Neural cell (in vitro differentiated cells): ENCODE measurements at regions not wholly inside any gene's neighbourhood (a gene's known extent, or its start where the extent isn't known, plus 50 kb on each side); places are given as distances from the start of the nearest gene placed in this dataset.

Experiments used
- H2AFZ ChIP-seq: fragments of 200-600, 300-800 bp; sonication (generic), shearing (Covaris generic); 2 replicates; pipeline ENCODE4 v1.6.0; 2014; ENCODE audit warnings: low read depth, mild to moderate bottlenecking, antibody characterized with exemption, low read length, moderate library complexity
- H3F3A ChIP-seq: fragments of 200-600 bp; shearing (Covaris generic); 2 replicates; pipeline ENCODE4 v1.6.1; 2016; ENCODE audit warnings: mild to moderate bottlenecking, moderate library complexity, mixed read lengths, antibody characterized with exemption, low read length; ENCODE audit not compliant: insufficient read depth, poor library complexity, severe bottlenecking
- H3K27ac ChIP-seq: fragments of 200-600, 300-800 bp; sonication (generic), shearing (Covaris generic); 2 replicates; pipeline ENCODE4 v1.5.1; 2014; ENCODE audit warnings: mild to moderate bottlenecking, low read length, moderate library complexity
- H3K27me3 ChIP-seq: fragments of 300-800, 200-600 bp; sonication (generic), shearing (Covaris generic); 2 replicates; pipeline ENCODE4 v1.6.0; 2014; ENCODE audit warnings: mild to moderate bottlenecking, low read depth, low read length, moderate library complexity; ENCODE audit not compliant: insufficient read depth
- H3K36me3 ChIP-seq: fragments of 300-800, 200-600 bp; sonication (generic), shearing (Covaris generic); 2 replicates; pipeline ENCODE4 v1.5.1; 2014; ENCODE audit warnings: mild to moderate bottlenecking, antibody characterized with exemption, low read length, moderate library complexity; ENCODE audit not compliant: insufficient read depth
- H3K4me2 ChIP-seq: fragments of 300-800, 200-600 bp; sonication (generic), shearing (Covaris generic); 2 replicates; pipeline ENCODE4 v1.6.0; 2014; ENCODE audit warnings: mild to moderate bottlenecking, low read length
- H3K4me3 ChIP-seq: fragments of 300-800, 200-600 bp; sonication (generic), shearing (Covaris generic); 2 replicates; pipeline ENCODE4 v1.5.1; 2014; ENCODE audit warnings: mild to moderate bottlenecking, low read length, moderate library complexity
- H3K79me2 ChIP-seq: fragments of 200-600 bp; shearing (Covaris generic); replicated peaks from 2 replicates; pipeline ENCODE4 v1.6.0; 2014; ENCODE audit warnings: mild to moderate bottlenecking, low read length, moderate library complexity; ENCODE audit not compliant: insufficient read depth
- H3K9ac ChIP-seq: fragments of 300-800, 200-600 bp; sonication (generic), shearing (Covaris generic); 2 replicates; pipeline ENCODE4 v1.6.1; 2016; ENCODE audit warnings: mild to moderate bottlenecking, low read length, mixed read lengths
- H3K9me2 ChIP-seq: fragments of 200-600 bp; shearing (Covaris generic); 2 replicates; pipeline ENCODE4 v1.6.1; 2016; ENCODE audit warnings: mild to moderate bottlenecking, low read length, mixed read lengths; ENCODE audit not compliant: insufficient read depth
- H3K9me3 ChIP-seq: fragments of 200-600, 300-800 bp; sonication (generic), shearing (Covaris generic); 2 replicates; pipeline ENCODE4 v1.6.1; 2016; ENCODE audit warnings: mild to moderate bottlenecking, mixed run types, low read length, moderate library complexity, mixed read lengths
- H4K20me1 ChIP-seq: fragments of 200-600 bp; shearing (Covaris generic); 2 replicates; pipeline ENCODE4 v1.6.1; 2016; ENCODE audit warnings: mild to moderate bottlenecking, mixed run types; ENCODE audit not compliant: insufficient read depth
- CTCF ChIP-seq: fragments of 450-650 bp; IDR thresholded peaks from 2 replicates; pipeline ENCODE4 v1.5.1; 2014; ENCODE audit warnings: antibody characterized with exemption, mild to moderate bottlenecking, moderate library complexity; ENCODE audit not compliant: poor library complexity, severe bottlenecking
- EP300 ChIP-seq: fragments of 450-650 bp; conservative IDR thresholded peaks from 2 replicates; pipeline ENCODE4 v1.6.1; 2014; ENCODE audit warnings: antibody characterized with exemption, mild to moderate bottlenecking, moderate library complexity; ENCODE audit not compliant: poor library complexity, severe bottlenecking
- EZH2 ChIP-seq: fragments of 200-600, 300-800 bp; shearing (Covaris generic), sonication (generic); IDR thresholded peaks from 2 replicates; pipeline ENCODE4 v1.6.1; 2014; ENCODE audit warnings: antibody characterized with exemption, low read length, borderline replicate concordance, mild to moderate bottlenecking; ENCODE audit not compliant: insufficient read depth, poor library complexity, severe bottlenecking
- MXI1 ChIP-seq: fragments of 450-650 bp; conservative IDR thresholded peaks from 2 replicates; pipeline ENCODE4 v1.6.1; 2014; ENCODE audit warnings: antibody characterized with exemption, mild to moderate bottlenecking; ENCODE audit not compliant: poor library complexity, severe bottlenecking
- POLR2AphosphoS5 ChIP-seq: IDR thresholded peaks from 2 replicates; pipeline ENCODE4 v1.6.1; 2012
- RAD21 ChIP-seq: fragments of 450-650 bp; conservative IDR thresholded peaks from 2 replicates; pipeline ENCODE4 v1.6.1; 2014; ENCODE audit warnings: antibody characterized with exemption, mild to moderate bottlenecking, moderate library complexity
- REST ChIP-seq: IDR thresholded peaks from 2 replicates; pipeline ENCODE4 v1.6.1; 2012; ENCODE audit warnings: borderline replicate concordance
- SMC3 ChIP-seq: fragments of 450-650 bp; conservative IDR thresholded peaks from 2 replicates; pipeline ENCODE4 v1.6.1; 2014; ENCODE audit warnings: antibody characterized with exemption, mild to moderate bottlenecking, moderate library complexity; ENCODE audit not compliant: poor library complexity
- TAF1 ChIP-seq: IDR thresholded peaks from 2 replicates; pipeline ENCODE4 v1.6.1; 2012; ENCODE audit warnings: low read depth

DNA sequence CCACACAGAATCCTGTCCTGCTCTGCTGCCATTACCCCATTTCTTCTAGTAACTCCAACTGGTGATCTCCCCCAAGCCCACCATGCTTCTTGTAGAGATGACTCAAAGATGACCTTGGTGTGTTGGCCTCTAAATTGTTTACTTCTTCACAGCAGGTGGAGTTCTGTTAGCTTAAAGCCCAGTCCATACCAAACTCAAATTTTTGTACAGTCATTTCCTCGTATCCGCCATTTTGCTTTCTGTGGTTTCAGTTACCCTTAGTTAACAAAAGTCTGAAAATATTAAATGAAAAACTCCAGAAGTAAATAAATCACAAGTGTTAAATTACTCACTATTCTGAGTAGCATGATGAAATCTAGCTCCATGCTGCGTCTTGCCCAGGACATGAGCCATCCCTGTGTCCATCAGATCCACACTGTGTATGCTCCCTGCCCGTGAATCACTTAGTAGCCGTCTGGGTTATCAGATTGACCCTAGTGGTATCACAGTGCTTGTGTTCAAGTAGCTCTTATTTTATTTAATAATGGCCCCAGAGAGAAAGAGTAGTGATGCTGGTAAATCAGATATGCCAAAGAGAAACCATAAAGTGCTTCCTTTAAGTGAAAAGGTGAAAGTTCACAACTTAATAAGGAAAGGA, 133.3 kb upstream of the NOL4 start:
- Histone ChIP-seq H3K27me3 (no peaks in the 10 kb centered on the region), H3K9me3 (no peaks in the 10 kb centered on the region), H2AFZ (no peak overlapping the region), H3K9ac (no peak overlapping the region), H3F3A (no peaks in the 10 kb centered on the region), H3K36me3 (no peaks in the 10 kb centered on the region), H3K4me2 (no peak overlapping the region), H3K9me2 (no peaks in the 10 kb centered on the region), H3K27ac (no peak overlapping the region), H3K4me3 (no peak overlapping the region), H4K20me1 (no peaks in the 10 kb centered on the region), H3K79me2 (no peaks in the 10 kb centered on the region)
- no peak for TF ChIP-seq SMC3
- no peak for TF ChIP-seq MXI1
- TF ChIP-seq EZH2: no peak
- TF ChIP-seq CTCF: no peak
- TF ChIP-seq TAF1: no peak
- TF ChIP-seq RAD21: no peak
- no peak for TF ChIP-seq EP300
- TF ChIP-seq POLR2AphosphoS5: no peak
- no peak for TF ChIP-seq REST

GRCh38 chr18:34358923-34359322, 134.2 kb upstream of the NOL4 start:
- Histone ChIP-seq H2AFZ (no peak overlapping the region), H3K79me2 (no peaks in the 10 kb centered on the region), H3K27ac (no peak overlapping the region), H3K9me2 (no peaks in the 10 kb centered on the region), H3K4me3 (no peak overlapping the region), H3K9ac (no peak overlapping the region), H3K4me2 (no peak overlapping the region), H3F3A (no peaks in the 10 kb centered on the region), H3K36me3 (no peaks in the 10 kb centered on the region), H3K9me3 (no peaks in the 10 kb centered on the region), H4K20me1 (no peaks in the 10 kb centered on the region), H3K27me3 (no peaks in the 10 kb centered on the region)
- TF ChIP-seq SMC3 (no peak), CTCF (no peak), POLR2AphosphoS5 (no peak), REST (no peak), MXI1 (no peak), TAF1 (no peak), EP300 (no peak), EZH2 (no peak), RAD21 (no peak)
